ENCODE measurements at regions not wholly inside any gene's neighbourhood (a gene's known extent, or its start where the extent isn't known, plus 50 kb on each side); places are given as distances from the start of the nearest gene placed in this dataset.

DNA sequence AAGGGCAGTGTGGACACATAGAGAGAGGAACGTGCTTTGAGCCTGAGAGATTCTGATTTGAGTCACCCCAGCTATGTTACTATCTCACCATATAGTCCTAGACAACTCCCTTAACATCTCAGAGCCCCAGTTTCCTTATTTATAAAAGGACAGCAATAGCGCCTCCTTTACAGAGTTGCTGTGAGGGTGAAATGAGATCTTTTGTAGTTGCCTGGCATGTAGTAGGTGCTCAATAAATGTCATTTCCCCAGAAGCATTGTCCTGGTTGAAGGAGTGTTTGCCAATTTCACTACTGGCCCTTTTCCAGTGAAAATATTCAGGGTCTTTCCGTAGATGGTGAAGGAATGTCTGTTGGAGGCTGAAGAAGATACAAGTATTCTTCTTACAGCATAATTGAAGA is 51.3 kb upstream of the FAM180A start:
- Histone ChIP-seq H3K4me2 (ENCODE audit: low read depth, low read length) (no peak overlapping the region), H3K4ac (ENCODE audit: low read depth, low read length) (no peak overlapping the region), H3K4me1 (ENCODE audit: control insufficient read depth, insufficient read depth, low read length) (peaks cover 6% of the 10 kb centered on the region), H3K9me3 (ENCODE audit: control insufficient read depth, insufficient read depth, low read length) (no peaks in the 10 kb centered on the region), H2AFZ (replicated peaks; ENCODE audit: low read length, poor library complexity) (no peak overlapping the region), H3K14ac (replicated peaks; ENCODE audit: low read depth, low read length) (no peak overlapping the region), H3K27ac (ENCODE audit: insufficient read depth, low read length) (no peak overlapping the region), H2AK9ac (replicated peaks; ENCODE audit: low read depth, low read length, poor library complexity) (no peak overlapping the region), H3K56ac (ENCODE audit: extremely low read depth, insufficient read depth, low read length) (no peak overlapping the region), H3K27me3 (ENCODE audit: control insufficient read depth, insufficient read depth, low read length) (no peaks in the 10 kb centered on the region), H2BK120ac (ENCODE audit: low read depth, low read length) (no peak overlapping the region), H3K23ac (ENCODE audit: low read depth, low read length) (no peak overlapping the region), H3K18ac (ENCODE audit: low read depth, low read length) (no peak overlapping the region), H4K5ac (ENCODE audit: low read depth, low read length) (no peak overlapping the region), H3K9me1 (ENCODE audit: insufficient read depth, low read length) (no peaks in the 10 kb centered on the region), H3K79me1 (ENCODE audit: low read depth in 1 of 2, low read length in 2 of 2) (no peaks in the 10 kb centered on the region), H4K8ac (ENCODE audit: low read depth in 2 of 2, low read length in 2 of 2) (no peak overlapping the region), H2AK5ac (ENCODE audit: low read depth, low read length) (no peak overlapping the region), H2BK15ac (ENCODE audit: low read depth, low read length) (no peak overlapping the region; the same call in 2 of the 3 replicates), H3K9ac (ENCODE audit: low read depth, low read length) (no peak overlapping the region), H4K91ac (ENCODE audit: insufficient read depth, low read depth, low read length) (no peak overlapping the region), H2BK20ac (ENCODE audit: low read depth, low read length) (no peak overlapping the region), H3K36me3 (ENCODE audit: control insufficient read depth, insufficient read depth, low read length) (no peaks in the 10 kb centered on the region), H3K4me3 (ENCODE audit: insufficient read depth, low read depth, low read length) (no peak overlapping the region), H4K20me1 (ENCODE audit: insufficient read depth, low read length) (no peaks in the 10 kb centered on the region), H2BK5ac (ENCODE audit: low read depth, low read length, poor library complexity, severe bottlenecking) (no peak overlapping the region)
- ChIA-PET POLR2A (ENCODE audit: unreplicated experiment) (interaction anchor here (0.6 kb wide), 1 partner anchor 821 kb away, joined by 3 read pairs; no protein-coding TSS in a partner anchor), CTCF (interaction anchor here (0.5 to 2.2 kb wide), 5 partner anchors 11 to 210 kb away, joined by 3 to 27 read pairs (median 5); no protein-coding TSS in a partner anchor)
- intact Hi-C loops (cut with micrococcal nuclease): loop anchor here (2.0 to 5.0 kb wide), 3 partner anchors 137 to 528 kb away; partner anchors contain the start of gene STMP1
- WGBS, 2 experiments (ENCODE audit: extremely low coverage in 2 of 2, insufficient read length in 1 of 2): no CpG with 5 or more reads among the region's 3 CpGs
- dilution Hi-C loops (cut with HindIII; ENCODE audit: low sequenced_read_pairs, unreplicated experiment): no loop called here
- in situ Hi-C loops (cut with MboI; ENCODE audit: low sequenced_read_pairs): loop anchor here (5.0 kb wide), 1 partner anchor 207 kb away; no protein-coding TSS in a partner anchor
- TF ChIP-seq RFX5 (IDR thresholded peaks at IDR 0.05; ENCODE audit: low read depth, low read length): no peak
- TF ChIP-seq RCOR1 (IDR thresholded peaks at IDR 0.05; ENCODE audit: insufficient replicate concordance, low read length): no peak
- no peak for TF ChIP-seq BHLHE40 (IDR thresholded peaks at IDR 0.05; ENCODE audit: low read depth, low read length)
- TF ChIP-seq MXI1 (IDR thresholded peaks at IDR 0.05; ENCODE audit: borderline replicate concordance, low read depth, low read length): no peak
- TF ChIP-seq, protein P1, sequence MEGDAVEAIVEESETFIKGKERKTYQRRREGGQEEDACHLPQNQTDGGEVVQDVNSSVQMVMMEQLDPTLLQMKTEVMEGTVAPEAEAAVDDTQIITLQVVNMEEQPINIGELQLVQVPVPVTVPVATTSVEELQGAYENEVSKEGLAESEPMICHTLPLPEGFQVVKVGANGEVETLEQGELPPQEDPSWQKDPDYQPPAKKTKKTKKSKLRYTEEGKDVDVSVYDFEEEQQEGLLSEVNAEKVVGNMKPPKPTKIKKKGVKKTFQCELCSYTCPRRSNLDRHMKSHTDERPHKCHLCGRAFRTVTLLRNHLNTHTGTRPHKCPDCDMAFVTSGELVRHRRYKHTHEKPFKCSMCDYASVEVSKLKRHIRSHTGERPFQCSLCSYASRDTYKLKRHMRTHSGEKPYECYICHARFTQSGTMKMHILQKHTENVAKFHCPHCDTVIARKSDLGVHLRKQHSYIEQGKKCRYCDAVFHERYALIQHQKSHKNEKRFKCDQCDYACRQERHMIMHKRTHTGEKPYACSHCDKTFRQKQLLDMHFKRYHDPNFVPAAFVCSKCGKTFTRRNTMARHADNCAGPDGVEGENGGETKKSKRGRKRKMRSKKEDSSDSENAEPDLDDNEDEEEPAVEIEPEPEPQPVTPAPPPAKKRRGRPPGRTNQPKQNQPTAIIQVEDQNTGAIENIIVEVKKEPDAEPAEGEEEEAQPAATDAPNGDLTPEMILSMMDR (conservative IDR thresholded peaks at IDR 0.05; ENCODE audit: low read depth, low read length): no peak
- TF ChIP-seq NFE2L2 (IDR thresholded peaks at IDR 0.05; ENCODE audit: low read depth, low read length): no peak
- no peak for TF ChIP-seq FOS (IDR thresholded peaks at IDR 0.05; ENCODE audit: low read depth, low read length)
- TF ChIP-seq, protein P2, sequence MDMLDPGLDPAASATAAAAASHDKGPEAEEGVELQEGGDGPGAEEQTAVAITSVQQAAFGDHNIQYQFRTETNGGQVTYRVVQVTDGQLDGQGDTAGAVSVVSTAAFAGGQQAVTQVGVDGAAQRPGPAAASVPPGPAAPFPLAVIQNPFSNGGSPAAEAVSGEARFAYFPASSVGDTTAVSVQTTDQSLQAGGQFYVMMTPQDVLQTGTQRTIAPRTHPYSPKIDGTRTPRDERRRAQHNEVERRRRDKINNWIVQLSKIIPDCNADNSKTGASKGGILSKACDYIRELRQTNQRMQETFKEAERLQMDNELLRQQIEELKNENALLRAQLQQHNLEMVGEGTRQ (IDR thresholded peaks at IDR 0.05; ENCODE audit: low read depth, low read length): no peak
- no peak for TF ChIP-seq ELK1 (IDR thresholded peaks at IDR 0.05; ENCODE audit: borderline replicate concordance, low read depth, low read length)
- TF ChIP-seq CHD1 (IDR thresholded peaks at IDR 0.05; ENCODE audit: low read depth, low read length): no peak
- TF ChIP-seq RAD21 (IDR thresholded peaks at IDR 0.05; ENCODE audit: low read length): no peak
- TF ChIP-seq MAZ (IDR thresholded peaks at IDR 0.05; ENCODE audit: borderline replicate concordance, low read depth, low read length): no peak
- TF ChIP-seq MAFK (IDR thresholded peaks at IDR 0.05; ENCODE audit: low read depth, low read length): no peak
- BruUV-seq (replicated peaks): no TSS peak
- ATAC-seq (ENCODE audit: low read depth): no peak
- no peak for DNase-seq

All from IMR-90 (cell line).